B cell (primary cell): ENCODE measurements at regions not wholly inside any gene's neighbourhood (a gene's known extent, or its start where the extent isn't known, plus 50 kb on each side); places are given as distances from the start of the nearest gene placed in this dataset.

Source experiments
- CTCF ChIP-seq: fragments of 200-600 bp; IDR thresholded peaks from one replicate; pipeline ENCODE4 v1.8.0; 2022; ENCODE audit warnings: antibody characterized with exemption, mild to moderate bottlenecking
- EZH2 ChIP-seq: IDR thresholded peaks from 2 replicates; pipeline ENCODE4 v1.6.1; 2012; ENCODE audit warnings: borderline replicate concordance, low read depth, mild to moderate bottlenecking, moderate library complexity, low read length; ENCODE audit not compliant: insufficient read depth, poor library complexity, severe bottlenecking

GRCh38 chr5:108650997-108651396 is 96.7 kb upstream of the FER start:
- TF ChIP-seq CTCF (no peak), EZH2 (no peak)
